Breast epithelium (tissue), 3 donors: ENCODE measurements at regions not wholly inside any gene's neighbourhood (a gene's known extent, or its start where the extent isn't known, plus 50 kb on each side); places are given as distances from the start of the nearest gene placed in this dataset.

Source experiments
- CTCF ChIP-seq, 3 donors: fragments of 450-650 bp; IDR thresholded peaks; one replicate each; pipeline ENCODE4 v1.5.1; 2016 to 2017; ENCODE audit warnings: antibody characterized with exemption in 3 of 3, mild to moderate bottlenecking in 3 of 3, moderate library complexity in 3 of 3
- POLR2A ChIP-seq: fragments of 450-650 bp; IDR thresholded peaks from one replicate; pipeline ENCODE4 v1.6.1; 2016; ENCODE audit warnings: antibody characterized with exemption, mild to moderate bottlenecking, moderate library complexity
- POLR2AphosphoS5 ChIP-seq, 3 donors: sonication (generic); formaldehyde crosslinking; IDR thresholded peaks; one replicate each; pipeline ENCODE4 v1.6.1; 2017; ENCODE audit warnings: antibody characterized with exemption in 3 of 3

GRCh38 chr3:118808723-118809122 is 225.9 kb downstream of the IGSF11 start:
- TF ChIP-seq CTCF (IDR thresholded peaks at IDR 0.05) (no peak), POLR2A (no peak), POLR2AphosphoS5 (IDR thresholded peaks at IDR 0.05) (no peak)
